Activated CD4-positive, CD25-positive, alpha-beta regulatory T cell treated with anti-CD3 and anti-CD28 coated beads, Interleukin-2, amount 50 U/mL, for 24 hours (primary cell): ENCODE measurements at regions not wholly inside any gene's neighbourhood (a gene's known extent, or its start where the extent isn't known, plus 50 kb on each side); places are given as distances from the start of the nearest gene placed in this dataset.
"Not testable (repeated sequence)": the region's sequence is repeated elsewhere in the genome, so short reads cannot be mapped to it uniquely, and the experiment has no call there.

Experiments
- ATAC-seq, 2 donors: fragments of 150-1000 bp; cut with Tn5 transposase; one replicate each; pipeline ENCODE4 v1.10.0; 2021; ENCODE audit warnings: mild to moderate bottlenecking in 1 of 2, moderate library complexity in 1 of 2

DNA sequence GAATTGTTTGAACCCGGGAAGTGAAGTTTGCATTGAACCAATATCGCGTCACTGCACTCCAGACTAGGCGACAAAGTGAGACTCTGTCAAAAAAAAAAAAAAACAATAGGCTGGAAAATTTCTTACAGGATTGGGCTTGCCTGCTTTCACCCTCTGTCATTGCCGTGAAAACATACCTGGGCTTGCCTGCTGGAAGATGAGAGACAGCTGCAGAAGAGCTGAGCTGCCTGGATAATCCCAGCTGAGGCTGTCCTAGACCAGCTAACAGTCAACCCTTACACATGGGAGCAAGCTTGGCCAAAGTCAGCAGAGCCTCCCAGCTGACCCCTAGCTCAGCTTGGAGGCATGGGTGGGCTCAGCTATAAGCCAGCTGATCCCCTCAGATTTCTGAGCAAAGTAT, 306.2 kb downstream of the CCSER2 start:
- ATAC-seq: no peak

DNA sequence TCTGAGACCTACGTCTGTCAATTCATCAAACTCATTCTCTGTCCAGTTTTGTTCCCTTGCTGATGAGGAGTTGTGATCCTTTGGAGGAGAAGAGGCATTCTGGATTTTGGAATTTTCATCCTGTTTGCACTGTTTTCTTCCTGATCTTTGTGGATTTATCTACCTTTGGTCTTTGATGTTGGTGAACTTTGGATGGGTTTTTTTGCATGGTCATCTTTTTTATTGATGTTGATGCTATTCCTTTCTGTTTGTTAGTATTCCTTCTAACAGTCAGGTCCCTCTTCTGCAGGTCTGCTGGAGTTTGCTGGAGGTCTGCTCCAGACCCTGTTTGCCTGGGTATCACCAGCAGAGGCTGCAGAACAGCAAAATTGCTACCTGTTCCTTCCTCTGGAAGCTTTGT, 322.2 kb downstream of the CCSER2 start:
- ATAC-seq: not testable (repeated sequence)

DNA sequence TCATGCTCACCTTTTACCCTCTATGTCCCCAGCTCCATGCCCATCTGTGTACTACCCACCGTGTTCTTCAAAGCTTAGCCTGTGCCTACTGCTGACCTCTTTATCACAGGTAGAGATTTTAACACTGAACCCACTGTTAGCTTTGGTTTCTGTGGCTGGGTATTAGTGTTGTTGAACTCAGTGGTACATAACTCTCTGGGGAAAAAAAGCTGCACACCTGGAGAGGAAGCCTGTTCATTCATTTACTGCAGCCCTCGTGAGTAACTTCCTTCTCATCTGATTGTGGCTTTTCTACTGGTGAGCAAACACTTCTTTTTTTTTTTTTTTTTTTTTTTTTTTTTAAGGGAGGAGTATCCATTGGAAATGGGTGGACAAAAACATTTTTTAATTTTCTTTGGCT, 326.3 kb downstream of the CCSER2 start:
- no peak for ATAC-seq

DNA sequence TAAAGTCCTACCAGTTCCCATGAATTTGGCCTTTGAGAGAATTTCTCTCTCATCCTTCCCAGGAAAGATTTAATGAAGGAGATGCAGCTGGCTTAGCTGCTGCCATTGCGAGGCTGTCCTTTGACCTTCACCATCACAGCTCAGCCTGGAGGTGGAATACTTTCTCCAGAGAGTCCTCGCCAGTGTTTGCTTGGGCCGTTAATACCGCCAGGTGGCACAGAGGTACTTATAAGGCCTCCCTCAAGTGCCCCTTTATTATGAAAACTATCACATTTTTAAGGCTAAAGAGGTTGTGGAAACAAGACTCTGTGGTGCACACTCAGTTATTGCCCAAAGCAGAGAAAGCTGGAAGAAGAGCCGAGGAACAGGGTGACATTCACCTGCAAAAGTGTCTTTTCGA, 330.6 kb downstream of the CCSER2 start:
- no peak for ATAC-seq

DNA sequence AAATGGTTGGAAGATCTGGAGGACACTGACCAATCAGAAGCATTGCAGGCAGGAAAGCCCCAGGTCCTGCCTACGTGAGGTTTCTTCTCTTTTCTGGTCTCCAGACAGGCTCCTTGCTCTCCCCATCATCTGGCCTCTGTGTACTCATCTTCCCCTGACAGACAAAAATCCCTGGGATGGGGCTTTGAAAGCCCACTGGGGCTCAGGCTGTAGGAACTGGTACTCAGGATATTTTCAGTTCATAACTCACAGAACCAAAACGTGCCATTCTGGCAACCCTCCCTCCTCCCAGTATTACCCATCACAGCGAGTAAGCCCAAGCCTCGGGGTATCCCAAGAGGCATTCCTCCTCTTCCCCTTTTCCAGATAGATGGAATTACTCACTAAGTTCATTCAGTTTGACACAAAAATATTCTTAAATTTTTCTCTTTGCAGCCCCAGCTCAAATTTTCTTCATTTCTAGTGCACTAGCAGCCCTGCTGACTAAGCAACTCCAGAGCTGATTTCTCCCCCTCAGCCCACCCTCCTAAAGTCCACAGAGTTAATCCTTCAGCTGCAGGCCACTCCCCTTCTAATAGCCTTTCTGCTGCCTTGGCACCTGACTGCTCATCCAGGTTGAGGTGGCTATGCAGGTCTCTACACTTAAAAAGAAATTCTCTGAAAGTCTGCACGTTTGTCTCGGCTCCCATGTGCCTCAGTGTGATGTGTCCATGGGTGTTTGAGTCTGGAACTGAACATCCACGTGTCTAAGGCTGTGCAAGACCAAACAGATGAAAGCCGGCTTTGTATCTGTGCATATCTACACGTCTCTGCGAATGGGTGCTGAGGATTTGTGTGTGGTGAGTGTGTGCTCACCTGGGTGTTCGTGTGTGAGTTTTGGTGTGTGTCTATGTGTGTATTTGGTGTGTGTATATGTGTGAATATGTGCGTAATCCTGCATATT, 331.4 kb downstream of the CCSER2 start:
- no peak for ATAC-seq

DNA sequence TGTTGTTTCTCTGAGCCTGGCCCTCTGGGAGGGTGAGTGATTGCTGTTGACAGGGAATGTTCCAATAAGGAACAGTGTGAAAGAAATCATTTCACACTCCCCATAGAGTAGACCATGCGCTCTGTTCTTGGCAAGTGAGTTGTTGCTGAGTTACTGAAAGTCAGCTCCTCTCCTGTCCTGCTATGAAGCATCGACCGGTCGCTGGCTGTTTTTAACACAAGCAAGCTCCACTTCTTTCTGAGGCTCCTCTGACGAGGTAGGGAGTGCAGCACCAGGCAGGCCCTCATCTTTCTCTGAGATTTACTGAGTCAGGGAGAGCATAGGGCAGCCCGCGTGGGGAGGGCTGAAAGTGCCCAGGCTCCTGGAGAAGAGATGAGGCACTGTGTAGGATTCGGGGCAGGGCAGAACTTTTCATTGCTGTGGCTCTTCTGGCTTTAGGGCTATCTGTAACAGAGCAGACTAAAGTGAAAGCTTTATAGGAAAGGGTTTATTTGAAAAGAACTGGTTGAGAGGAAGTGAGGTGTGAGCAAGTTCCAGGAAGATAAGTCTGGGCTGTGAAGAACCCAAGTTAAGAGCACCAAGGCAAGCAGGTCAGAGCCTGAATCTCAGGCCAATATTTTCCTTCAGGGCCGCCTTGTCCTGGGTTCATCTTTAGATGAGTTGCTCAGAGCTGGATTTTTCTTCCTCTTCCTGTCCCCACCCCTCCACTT, 332.2 kb downstream of the CCSER2 start:
- ATAC-seq: no peak

DNA sequence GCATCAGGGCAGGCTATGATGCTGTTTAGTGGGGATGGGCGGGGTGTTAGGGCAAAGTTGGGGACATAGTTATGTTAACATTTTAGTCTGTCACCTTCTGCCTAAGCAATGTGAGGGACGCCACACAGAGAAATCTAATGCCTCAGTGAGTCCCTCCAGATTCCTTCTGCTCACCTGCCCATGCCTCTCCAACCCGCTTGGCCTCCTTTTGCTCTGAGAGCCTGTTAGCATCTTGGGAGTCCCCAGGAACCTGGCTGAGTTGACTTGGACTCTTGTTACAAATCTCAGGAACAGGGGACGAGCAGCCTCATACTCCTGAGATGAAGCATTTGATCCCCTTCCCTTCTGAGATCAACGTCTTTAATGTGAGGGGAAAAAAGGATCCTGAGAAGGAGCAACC, 336.8 kb downstream of the CCSER2 start:
- no peak for ATAC-seq

DNA sequence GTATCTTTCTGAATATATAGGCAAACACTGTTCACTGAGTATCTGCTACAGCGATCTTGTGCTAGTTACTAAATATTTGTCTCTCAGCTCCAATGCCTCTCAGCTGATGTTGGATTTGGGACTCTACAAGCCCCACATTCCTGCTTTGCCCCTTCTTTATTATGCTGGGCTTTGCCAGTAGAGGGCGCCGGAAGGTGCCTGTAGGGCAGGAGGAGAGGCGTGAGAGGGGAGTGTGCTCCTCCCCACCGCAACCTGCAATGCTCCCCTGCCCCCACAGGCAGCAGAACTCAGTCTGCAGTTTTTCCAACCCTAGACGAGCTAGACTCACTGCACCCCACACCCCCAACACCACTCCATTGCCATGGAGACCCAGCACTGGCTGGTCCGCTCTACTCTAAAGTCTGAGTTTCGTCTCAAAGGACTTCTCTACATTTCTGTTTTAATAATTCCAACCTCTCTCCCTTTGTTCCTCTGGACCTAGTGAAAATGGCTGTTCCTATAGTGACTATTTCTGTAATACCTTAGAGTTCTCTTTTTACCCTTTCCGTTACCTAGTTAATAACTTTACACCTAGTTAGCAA, 337.6 kb downstream of the CCSER2 start:
- ATAC-seq: no peak

DNA sequence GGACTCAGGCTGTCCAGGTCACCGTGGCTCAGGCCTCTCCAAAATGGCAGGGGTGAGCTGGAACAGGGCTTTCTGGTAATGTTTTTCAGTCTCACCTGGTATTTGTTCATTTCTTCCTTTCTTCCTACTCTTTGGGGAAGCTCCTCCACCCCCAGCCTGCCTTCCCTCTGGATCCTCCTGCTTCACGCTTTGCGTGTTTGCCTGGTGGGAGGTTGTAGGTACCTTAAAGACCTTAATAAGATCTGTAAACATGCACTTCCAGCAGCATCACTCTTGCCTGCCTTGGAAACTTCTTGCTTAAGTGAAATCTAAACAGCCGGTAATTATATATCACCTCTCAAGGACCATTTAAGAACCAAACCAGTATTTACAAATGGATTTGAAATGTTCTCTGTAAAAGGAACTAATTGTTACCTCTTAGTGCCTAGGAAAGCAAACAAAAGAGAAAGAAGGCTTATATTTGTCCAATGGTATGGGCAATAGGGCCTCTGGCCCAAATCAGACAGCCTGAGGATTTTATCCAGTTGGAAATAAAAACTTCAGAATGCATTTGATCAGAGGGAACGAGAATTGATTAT, 339.9 kb downstream of the CCSER2 start:
- no peak for ATAC-seq

DNA sequence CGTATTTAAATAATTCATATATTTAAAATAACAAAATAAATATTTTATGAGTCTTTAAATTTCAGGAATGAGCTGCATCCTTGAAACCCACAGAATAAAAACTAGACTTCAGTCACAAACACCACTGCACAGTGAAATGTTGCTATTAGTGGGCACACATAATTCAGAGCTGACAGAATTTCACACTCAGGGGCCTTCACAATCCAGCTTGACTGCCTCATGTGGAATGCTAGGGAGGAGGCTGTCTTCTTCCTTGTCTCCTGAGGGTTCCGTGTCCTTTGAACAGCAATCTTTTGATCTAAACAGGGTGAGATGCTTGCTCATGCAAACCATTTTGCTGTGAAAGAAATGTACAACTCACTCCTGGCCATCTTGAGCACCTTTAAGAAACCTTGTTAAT, 346.7 kb downstream of the CCSER2 start:
- ATAC-seq: no peak

DNA sequence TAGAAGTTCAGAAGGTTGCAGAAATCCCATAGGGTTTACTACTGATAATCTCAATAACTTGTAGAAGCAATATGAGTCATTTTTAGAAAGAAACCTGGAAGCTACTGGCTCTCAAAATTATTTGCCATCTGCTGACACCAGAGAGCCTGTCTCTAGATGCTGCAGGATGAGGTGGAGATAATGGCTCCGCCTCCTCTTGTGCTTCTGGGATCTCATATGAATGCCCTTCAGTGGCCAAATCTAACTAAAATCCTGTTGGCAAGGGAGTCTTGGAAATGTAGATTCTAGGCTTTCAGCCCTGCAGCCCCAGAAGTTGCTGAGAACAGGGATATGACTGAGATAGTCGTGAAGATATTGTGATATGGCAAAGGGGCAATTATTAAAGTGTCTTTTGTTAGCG, 348.1 kb downstream of the CCSER2 start:
- no peak for ATAC-seq

DNA sequence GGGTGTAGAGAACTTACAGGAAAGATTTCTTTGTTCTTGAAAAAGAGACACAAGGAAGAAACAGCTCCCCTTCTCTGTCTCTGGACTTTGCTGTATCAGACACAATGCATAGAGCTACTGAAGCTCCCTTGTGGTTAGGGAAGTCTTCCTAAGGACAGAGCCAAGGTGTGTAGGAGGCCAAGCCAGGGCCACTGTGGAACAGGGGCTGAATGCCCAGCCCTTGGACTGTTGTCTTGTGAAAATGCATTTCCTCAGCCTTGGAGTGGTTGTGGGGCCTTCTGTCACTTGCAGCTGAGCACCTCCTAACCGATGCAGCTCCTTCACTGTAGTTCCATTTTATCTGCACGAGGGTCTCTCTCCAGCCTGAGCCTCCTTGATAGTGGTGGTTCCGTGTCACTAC, 353.4 kb downstream of the CCSER2 start:
- ATAC-seq: no peak

DNA sequence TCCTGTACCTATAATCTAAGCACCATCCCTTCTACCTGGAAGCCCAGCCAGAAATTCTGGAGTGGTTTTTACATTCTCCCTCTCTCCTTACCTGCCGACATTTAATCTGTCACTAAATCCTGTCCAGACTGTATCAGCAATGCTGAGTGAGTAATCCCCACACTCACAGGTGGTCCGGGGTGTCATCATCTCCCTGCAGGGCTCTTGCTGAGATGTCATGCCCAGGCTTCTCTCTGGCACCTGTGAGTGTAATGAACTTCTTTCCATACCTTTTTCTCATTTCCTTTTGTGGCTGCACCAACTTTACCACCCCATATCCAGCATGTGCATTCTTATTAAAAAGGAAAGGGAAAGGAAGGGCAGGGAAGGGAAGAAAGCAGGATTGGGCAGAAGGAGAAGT, 355.2 kb downstream of the CCSER2 start:
- ATAC-seq: no peak

DNA sequence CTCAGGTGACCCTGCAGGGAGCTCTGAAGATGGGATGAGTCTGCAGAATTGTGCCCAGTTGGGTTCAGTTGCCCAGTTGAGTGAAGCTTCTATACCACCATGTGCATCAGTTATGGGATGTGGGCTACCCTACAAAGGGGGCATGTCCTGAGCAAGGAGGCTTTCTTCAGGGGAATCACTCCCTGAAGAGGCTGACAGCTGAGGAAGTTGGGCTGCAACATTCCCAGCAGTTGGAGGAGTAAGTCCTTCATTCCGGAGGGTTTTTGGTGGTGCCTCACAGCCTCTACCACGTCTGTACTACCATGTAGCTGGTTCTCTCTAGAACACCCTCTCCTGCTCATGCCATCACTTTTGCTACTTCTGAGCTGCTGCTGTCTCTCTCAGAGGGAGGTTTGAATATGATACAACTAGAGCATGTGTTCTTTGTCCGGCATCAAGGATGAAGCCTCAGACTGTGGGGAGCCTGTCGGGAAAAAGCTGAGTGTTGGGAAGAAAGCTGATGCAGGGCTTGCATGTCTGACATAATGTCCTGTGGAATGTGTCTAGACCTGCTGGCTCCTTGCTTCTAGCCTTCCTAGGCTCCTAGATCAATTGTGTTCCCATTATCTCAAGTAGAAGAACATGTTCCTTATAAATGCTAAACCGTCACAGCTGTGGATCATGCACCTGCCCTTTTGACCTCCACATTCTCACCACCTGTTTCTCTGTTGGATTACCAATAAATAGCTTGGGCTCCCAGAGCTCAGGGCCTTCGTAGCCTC, 355.8 kb downstream of the CCSER2 start:
- no peak for ATAC-seq

DNA sequence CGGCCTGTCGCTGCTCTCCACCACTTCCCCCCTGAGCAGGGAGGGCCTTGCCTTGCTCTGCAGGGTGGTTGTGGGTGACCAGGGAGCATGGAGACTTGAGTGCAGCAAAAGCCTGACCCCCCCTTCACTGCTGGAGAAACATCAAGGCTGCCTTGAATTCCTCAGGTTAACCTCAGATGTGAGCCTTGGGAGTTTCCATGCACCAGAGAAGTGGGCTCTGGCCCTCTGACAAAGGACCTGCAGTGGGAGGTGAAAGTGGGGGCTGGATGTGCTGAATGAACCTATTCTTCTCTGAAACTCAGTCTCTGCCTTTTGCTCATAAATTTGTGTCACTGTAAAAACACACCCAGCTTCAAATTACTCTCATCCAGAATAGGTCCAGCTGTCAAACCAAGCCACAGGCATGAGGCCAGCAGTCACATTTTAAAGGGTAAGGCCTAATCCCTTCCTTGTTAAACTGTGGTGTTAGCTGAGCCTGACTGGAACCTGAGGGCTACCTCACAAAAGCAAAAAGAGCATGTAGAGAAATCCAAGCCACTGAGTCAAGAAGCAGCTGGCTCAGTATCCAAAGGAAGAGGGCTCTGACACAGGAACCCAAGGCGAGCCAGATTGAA, 356.8 kb downstream of the CCSER2 start:
- ATAC-seq: no peak

DNA sequence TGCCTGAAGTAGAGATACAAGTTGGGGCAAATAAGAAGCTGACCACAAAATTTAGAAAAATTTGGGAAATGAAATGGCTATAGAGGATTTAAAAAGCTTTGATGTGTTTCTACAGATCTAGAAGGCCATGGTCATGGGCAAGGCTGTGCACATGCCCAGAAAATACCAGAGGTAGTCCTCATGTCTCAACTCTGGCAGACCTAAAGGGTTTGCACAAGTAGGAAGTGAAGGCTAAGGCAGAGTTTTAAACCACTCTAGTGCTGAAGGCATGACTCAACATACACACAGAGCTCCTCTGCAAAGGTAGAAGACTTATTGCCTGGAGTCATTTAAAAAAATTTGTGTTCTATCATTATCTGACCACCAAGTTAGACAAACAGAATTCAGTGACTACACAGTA, 364.6 kb downstream of the CCSER2 start:
- ATAC-seq: no peak

DNA sequence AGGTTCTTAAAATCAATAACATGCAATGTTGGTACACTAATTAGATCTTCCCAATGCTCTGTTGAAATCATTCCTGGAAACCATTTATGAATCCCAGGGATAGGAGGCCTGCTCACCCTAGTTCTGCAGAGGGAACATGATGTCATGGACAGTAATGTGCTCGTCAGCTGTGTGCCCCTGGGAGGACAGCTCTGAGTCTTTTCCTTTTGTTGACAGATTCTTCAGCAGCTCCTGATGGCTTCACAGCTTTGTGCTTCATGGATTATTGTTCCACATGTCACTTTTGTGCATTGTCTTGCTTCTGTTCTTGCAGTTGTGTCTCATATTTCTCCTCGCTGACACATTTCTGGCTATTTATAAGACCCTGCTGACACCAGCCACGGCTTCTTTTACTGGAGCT, 367.5 kb downstream of the CCSER2 start:
- no peak for ATAC-seq

DNA sequence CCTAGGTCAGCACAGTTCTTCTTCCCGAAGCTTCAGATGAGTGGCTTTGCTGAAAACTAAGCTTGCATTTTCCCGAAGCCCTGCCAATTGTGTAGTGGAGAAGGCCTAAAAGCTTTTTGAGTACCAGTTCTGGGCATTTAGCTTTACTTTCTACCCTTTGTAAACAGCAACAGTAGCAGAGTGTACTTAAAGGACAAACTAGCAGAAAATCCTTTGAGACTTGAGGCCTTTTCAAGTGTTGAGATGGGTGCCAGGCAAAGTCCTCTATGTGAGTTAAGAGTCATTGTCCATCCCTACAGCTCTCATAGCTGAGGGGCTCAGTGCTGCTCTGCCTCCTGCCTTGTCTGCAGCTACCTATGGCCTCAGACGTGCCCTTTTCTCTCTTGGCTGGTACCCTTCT, 368.2 kb downstream of the CCSER2 start:
- ATAC-seq: no peak

DNA sequence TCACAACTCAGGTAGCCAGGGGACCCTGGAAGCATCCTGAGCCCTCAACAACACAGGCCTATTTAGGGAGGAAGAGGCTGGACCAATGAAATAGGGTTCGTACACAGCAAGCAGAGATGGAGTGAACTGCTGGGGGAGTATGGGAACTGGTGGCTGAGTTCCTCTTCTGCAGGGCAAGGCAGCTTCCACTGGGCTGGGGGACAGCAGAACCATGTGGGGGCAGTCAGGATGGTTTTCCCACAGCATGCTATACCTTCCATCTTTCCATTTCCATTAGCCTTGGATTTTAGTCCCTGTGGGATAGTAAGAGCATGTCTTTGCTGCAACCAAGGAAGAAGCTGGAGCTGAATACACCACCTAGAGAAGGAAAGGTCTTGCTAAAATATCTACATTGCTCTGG, 370.6 kb downstream of the CCSER2 start:
- no peak for ATAC-seq

DNA sequence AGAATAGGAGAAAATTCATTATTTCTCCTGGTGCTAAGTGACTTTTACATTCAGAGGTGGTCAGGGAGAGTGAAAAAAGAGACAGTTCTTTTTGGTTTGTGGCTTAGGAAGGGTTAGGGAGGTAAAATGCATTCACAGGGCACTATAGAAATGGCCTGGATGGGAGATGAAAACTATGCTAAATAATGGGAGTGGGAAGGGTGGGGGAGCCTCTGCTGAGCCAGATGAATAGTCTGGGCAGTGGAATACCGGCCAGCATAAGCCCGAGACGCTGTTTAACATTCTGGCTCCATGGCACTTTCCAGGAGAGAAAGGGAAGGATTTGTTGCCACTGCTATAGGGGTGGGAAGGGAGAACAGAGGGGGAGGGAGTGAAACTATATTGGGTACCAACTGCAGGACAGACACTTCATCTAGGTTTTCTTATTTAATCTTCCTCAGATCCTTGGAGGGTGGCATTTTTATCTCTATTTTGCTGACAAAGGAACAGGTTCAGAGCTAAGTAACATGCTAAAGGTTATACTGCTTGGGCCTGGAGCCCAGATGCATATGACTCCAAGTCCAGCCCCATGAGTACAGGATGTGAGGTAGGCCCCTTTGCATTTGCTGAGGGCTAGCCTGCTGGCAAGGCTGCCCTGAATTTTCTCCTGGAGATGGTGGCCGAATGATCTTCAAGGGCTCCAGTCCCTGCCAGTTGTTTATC, 372.4 kb downstream of the CCSER2 start:
- no peak for ATAC-seq

DNA sequence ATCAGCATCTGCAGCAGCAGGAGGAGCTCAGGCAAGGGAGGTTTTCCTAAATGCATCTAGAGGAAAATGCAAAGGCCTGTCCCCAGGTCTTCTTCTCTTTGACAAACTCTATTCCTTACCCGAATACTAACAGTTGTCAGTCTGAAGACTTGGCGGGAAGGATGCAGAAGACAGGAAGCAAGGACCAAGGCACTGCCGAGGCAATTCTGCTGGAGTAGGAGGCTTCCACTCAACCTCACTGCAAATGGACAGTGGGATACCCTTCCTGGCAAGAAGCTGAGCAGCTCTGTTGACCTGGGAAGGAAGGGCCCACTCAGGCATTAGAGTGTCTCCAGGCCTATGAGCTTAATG, 373.0 kb downstream of the CCSER2 start:
- ATAC-seq: no peak

DNA sequence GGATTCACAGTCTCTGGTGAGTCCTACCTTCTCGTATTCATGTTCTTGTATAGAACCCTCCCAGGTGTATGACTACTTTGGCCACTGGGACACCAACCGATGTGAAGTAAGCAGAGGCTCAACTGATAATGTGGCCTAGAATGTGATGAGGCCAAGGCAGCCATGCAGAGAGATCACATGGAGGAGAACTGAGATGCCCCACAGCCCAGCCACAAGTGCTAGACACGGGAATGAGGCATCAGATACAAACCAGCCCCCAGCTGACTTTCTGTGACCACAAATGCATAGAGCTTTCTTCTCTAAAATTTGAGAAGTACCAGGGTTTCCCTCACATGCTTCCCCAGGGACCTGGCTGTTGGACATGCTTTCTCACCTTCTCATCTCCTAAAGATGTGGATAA, 375.7 kb downstream of the CCSER2 start:
- no peak for ATAC-seq
